ENCODE measurements at regions not wholly inside any gene's neighbourhood (a gene's known extent, or its start where the extent isn't known, plus 50 kb on each side); places are given as distances from the start of the nearest gene placed in this dataset.
"Not testable (repeated sequence)": the region's sequence is repeated elsewhere in the genome, so short reads cannot be mapped to it uniquely, and the experiment has no call there.

- no peaks in the 10 kb centered on the region for H3K9me3 Mint-ChIP-seq
- H3K36me3 Mint-ChIP-seq (ENCODE audit: low read depth): no peaks in the 10 kb centered on the region
- H3K4me1 Mint-ChIP-seq (ENCODE audit: low read depth): no peaks in the 10 kb centered on the region
- no peak overlapping the region for H3K27ac Mint-ChIP-seq
- intact Hi-C loops (cut with micrococcal nuclease): no loop called here
- H3K4me3 Mint-ChIP-seq: no peak overlapping the region
- no peak for DNase-seq (ENCODE audit: low spot score)
- H3K27me3 Mint-ChIP-seq (ENCODE audit: insufficient read depth): peaks cover 16% of the 10 kb centered on the region
These were observed 158.2 kb upstream of the ABI3BP start for GRCh38 chr3:101151286-101151913.

GRCh38 chr3:101150504-101150903 lies 157.3 kb upstream of the ABI3BP start:
- H3K36me3 Mint-ChIP-seq (ENCODE audit: low read depth): no peaks in the 10 kb centered on the region
- H3K4me3 Mint-ChIP-seq: no peak overlapping the region
- H3K27me3 Mint-ChIP-seq (ENCODE audit: insufficient read depth): peaks cover 16% of the 10 kb centered on the region
- intact Hi-C loops (cut with micrococcal nuclease): no loop called here
- no peaks in the 10 kb centered on the region for H3K9me3 Mint-ChIP-seq
- H3K27ac Mint-ChIP-seq: no peak overlapping the region
- DNase-seq (ENCODE audit: low spot score): no peak
- H3K4me1 Mint-ChIP-seq (ENCODE audit: low read depth): no peaks in the 10 kb centered on the region

GRCh38 chr3:101149707-101150106 lies 156.5 kb upstream of the ABI3BP start:
- Mint-ChIP-seq H3K9me3 (no peaks in the 10 kb centered on the region), H3K4me1 (ENCODE audit: low read depth) (no peaks in the 10 kb centered on the region), H3K4me3 (no peak overlapping the region), H3K36me3 (ENCODE audit: low read depth) (no peaks in the 10 kb centered on the region), H3K27ac (no peak overlapping the region), H3K27me3 (ENCODE audit: insufficient read depth) (peaks cover 16% of the 10 kb centered on the region)
- intact Hi-C loops (cut with micrococcal nuclease): no loop called here
- no peak for DNase-seq (ENCODE audit: low spot score)

- intact Hi-C loops (cut with micrococcal nuclease): no loop called here
- H3K27ac Mint-ChIP-seq: no peak overlapping the region
- no peaks in the 10 kb centered on the region for H3K36me3 Mint-ChIP-seq (ENCODE audit: low read depth)
- no peak overlapping the region for H3K4me3 Mint-ChIP-seq
- no peaks in the 10 kb centered on the region for H3K9me3 Mint-ChIP-seq
- peaks cover 16% of the 10 kb centered on the region for H3K27me3 Mint-ChIP-seq (ENCODE audit: insufficient read depth)
- H3K4me1 Mint-ChIP-seq (ENCODE audit: low read depth): no peaks in the 10 kb centered on the region
- no peak for DNase-seq (ENCODE audit: low spot score)
These were observed 156.0 kb upstream of the ABI3BP start for GRCh38 chr3:101149251-101149650.

GRCh38 chr3:101148001-101148400 lies 154.8 kb upstream of the ABI3BP start:
- Mint-ChIP-seq H3K27me3 (ENCODE audit: insufficient read depth) (peaks cover 10% of the 10 kb centered on the region), H3K4me1 (ENCODE audit: low read depth) (no peaks in the 10 kb centered on the region), H3K4me3 (no peak overlapping the region), H3K27ac (no peak overlapping the region), H3K9me3 (no peaks in the 10 kb centered on the region), H3K36me3 (ENCODE audit: low read depth) (no peaks in the 10 kb centered on the region)
- intact Hi-C loops (cut with micrococcal nuclease): no loop called here
- no peak for DNase-seq (ENCODE audit: low spot score)

- no peak for DNase-seq (ENCODE audit: low spot score)
- Mint-ChIP-seq H3K4me1 (ENCODE audit: low read depth) (no peaks in the 10 kb centered on the region), H3K36me3 (ENCODE audit: low read depth) (no peaks in the 10 kb centered on the region), H3K4me3 (no peak overlapping the region), H3K27ac (no peak overlapping the region), H3K27me3 (ENCODE audit: insufficient read depth) (peaks cover 9% of the 10 kb centered on the region), H3K9me3 (no peaks in the 10 kb centered on the region)
- intact Hi-C loops (cut with micrococcal nuclease): no loop called here
These were observed 153.7 kb upstream of the ABI3BP start for GRCh38 chr3:101146946-101147345.

GRCh38 chr3:101144105-101144504 lies 150.9 kb upstream of the ABI3BP start:
- H3K4me1 Mint-ChIP-seq (ENCODE audit: low read depth): no peaks in the 10 kb centered on the region
- H3K4me3 Mint-ChIP-seq: no peak overlapping the region
- no peak for DNase-seq (ENCODE audit: low spot score)
- H3K9me3 Mint-ChIP-seq: no peaks in the 10 kb centered on the region
- no peak overlapping the region for H3K27ac Mint-ChIP-seq
- no peaks in the 10 kb centered on the region for H3K36me3 Mint-ChIP-seq (ENCODE audit: low read depth)
- H3K27me3 Mint-ChIP-seq (ENCODE audit: insufficient read depth): peaks cover 4% of the 10 kb centered on the region
- intact Hi-C loops (cut with micrococcal nuclease): no loop called here

- Mint-ChIP-seq H3K27ac (no peak overlapping the region), H3K9me3 (no peaks in the 10 kb centered on the region), H3K4me1 (ENCODE audit: low read depth) (no peaks in the 10 kb centered on the region), H3K27me3 (ENCODE audit: insufficient read depth) (peaks cover 3% of the 10 kb centered on the region), H3K36me3 (ENCODE audit: low read depth) (no peaks in the 10 kb centered on the region), H3K4me3 (no peak overlapping the region)
- no peak for DNase-seq (ENCODE audit: low spot score)
- intact Hi-C loops (cut with micrococcal nuclease): no loop called here
These were observed 149.8 kb upstream of the ABI3BP start for GRCh38 chr3:101143012-101143411.

- Mint-ChIP-seq H3K4me3 (no peak overlapping the region), H3K27ac (no peak overlapping the region), H3K27me3 (ENCODE audit: insufficient read depth) (peaks cover 3% of the 10 kb centered on the region), H3K9me3 (no peaks in the 10 kb centered on the region), H3K4me1 (ENCODE audit: low read depth) (no peaks in the 10 kb centered on the region), H3K36me3 (ENCODE audit: low read depth) (no peaks in the 10 kb centered on the region)
- intact Hi-C loops (cut with micrococcal nuclease): no loop called here
- DNase-seq (ENCODE audit: low spot score): no peak
These were observed 148.9 kb upstream of the ABI3BP start for GRCh38 chr3:101142160-101142559.

GRCh38 chr3:101141135-101141534 lies 147.9 kb upstream of the ABI3BP start:
- Mint-ChIP-seq H3K36me3 (ENCODE audit: low read depth) (no peaks in the 10 kb centered on the region), H3K4me3 (no peak overlapping the region), H3K27me3 (ENCODE audit: insufficient read depth) (peaks cover 3% of the 10 kb centered on the region), H3K4me1 (ENCODE audit: low read depth) (no peaks in the 10 kb centered on the region), H3K27ac (no peak overlapping the region), H3K9me3 (no peaks in the 10 kb centered on the region)
- no peak for DNase-seq (ENCODE audit: low spot score)
- intact Hi-C loops (cut with micrococcal nuclease): no loop called here

- H3K9me3 Mint-ChIP-seq: peaks cover 1% of the 10 kb centered on the region
- H3K36me3 Mint-ChIP-seq (ENCODE audit: low read depth): no peaks in the 10 kb centered on the region
- no peak overlapping the region for H3K27ac Mint-ChIP-seq
- no peak for DNase-seq (ENCODE audit: low spot score)
- peaks cover 3% of the 10 kb centered on the region for H3K4me1 Mint-ChIP-seq (ENCODE audit: low read depth)
- H3K27me3 Mint-ChIP-seq (ENCODE audit: insufficient read depth): peaks cover 3% of the 10 kb centered on the region
- no peak overlapping the region for H3K4me3 Mint-ChIP-seq
- intact Hi-C loops (cut with micrococcal nuclease): no loop called here
These were observed 145.6 kb upstream of the ABI3BP start for GRCh38 chr3:101138817-101139216.

GRCh38 chr3:101134331-101134730 lies 141.1 kb upstream of the ABI3BP start:
- Mint-ChIP-seq H3K27me3 (ENCODE audit: insufficient read depth) (no peaks in the 10 kb centered on the region), H3K9me3 (peaks cover 24% of the 10 kb centered on the region), H3K4me3 (no peak overlapping the region), H3K4me1 (ENCODE audit: low read depth) (peaks cover 10% of the 10 kb centered on the region), H3K36me3 (ENCODE audit: low read depth) (no peaks in the 10 kb centered on the region), H3K27ac (no peak overlapping the region)
- intact Hi-C loops (cut with micrococcal nuclease): no loop called here
- DNase-seq (ENCODE audit: low spot score): no peak

GRCh38 chr3:101133652-101134051 lies 140.4 kb upstream of the ABI3BP start:
- Mint-ChIP-seq H3K27ac (no peak overlapping the region), H3K36me3 (ENCODE audit: low read depth) (no peaks in the 10 kb centered on the region), H3K4me3 (no peak overlapping the region), H3K27me3 (ENCODE audit: insufficient read depth) (no peaks in the 10 kb centered on the region), H3K9me3 (peaks cover 24% of the 10 kb centered on the region), H3K4me1 (ENCODE audit: low read depth) (peaks cover 10% of the 10 kb centered on the region)
- no peak for DNase-seq (ENCODE audit: low spot score)
- intact Hi-C loops (cut with micrococcal nuclease): no loop called here

- H3K9me3 Mint-ChIP-seq: peaks cover 24% of the 10 kb centered on the region
- H3K4me1 Mint-ChIP-seq (ENCODE audit: low read depth): peaks cover 10% of the 10 kb centered on the region
- H3K36me3 Mint-ChIP-seq (ENCODE audit: low read depth): not testable (repeated sequence)
These were observed 140.0 kb upstream of the ABI3BP start for GRCh38 chr3:101133197-101133596.

More at GRCh38 chr3:101133197-101133596, 140.0 kb upstream of the ABI3BP start:
- H3K27me3 Mint-ChIP-seq (ENCODE audit: insufficient read depth); intact Hi-C loops (cut with micrococcal nuclease); H3K27ac Mint-ChIP-seq; DNase-seq (ENCODE audit: low spot score); H3K4me3 Mint-ChIP-seq: not testable (repeated sequence)
